Transverse colon (tissue), 3 donors: ENCODE measurements at regions not wholly inside any gene's neighbourhood (a gene's known extent, or its start where the extent isn't known, plus 50 kb on each side); places are given as distances from the start of the nearest gene placed in this dataset.

ENCODE experiments used
- EP300 ChIP-seq: sonication (generic); formaldehyde crosslinking; IDR thresholded peaks from one replicate; pipeline ENCODE4 v1.6.1; 2017; ENCODE audit warnings: antibody characterized with exemption, low read depth
- POLR2AphosphoS5 ChIP-seq, 3 donors: sonication (generic); formaldehyde crosslinking; IDR thresholded peaks; one replicate each; pipeline ENCODE4 v1.6.1; 2016; ENCODE audit warnings: antibody characterized with exemption in 3 of 3

DNA sequence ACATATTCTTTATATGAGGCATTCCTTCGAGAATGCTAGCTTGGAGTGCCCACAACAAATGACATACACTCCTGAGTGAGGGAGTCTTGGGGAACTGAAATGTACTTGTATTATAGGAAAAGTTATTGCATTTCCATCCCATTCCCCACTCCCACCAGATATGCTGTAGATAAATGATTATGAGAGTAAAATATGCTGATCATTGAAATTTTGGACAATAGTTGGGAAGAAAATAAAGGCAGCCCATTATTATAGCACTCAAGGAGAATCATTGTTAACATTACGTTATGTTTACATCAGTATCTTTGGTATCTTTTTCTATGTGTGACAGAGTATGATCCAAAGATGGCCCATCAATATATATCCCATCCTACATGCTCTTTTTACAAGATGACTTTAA lies 194.4 kb downstream of the GATA3 start:
- TF ChIP-seq EP300 (no peak), POLR2AphosphoS5 (IDR thresholded peaks at IDR 0.05) (no peak)
